ENCODE measurements at regions not wholly inside any gene's neighbourhood (a gene's known extent, or its start where the extent isn't known, plus 50 kb on each side); places are given as distances from the start of the nearest gene placed in this dataset.

DNA sequence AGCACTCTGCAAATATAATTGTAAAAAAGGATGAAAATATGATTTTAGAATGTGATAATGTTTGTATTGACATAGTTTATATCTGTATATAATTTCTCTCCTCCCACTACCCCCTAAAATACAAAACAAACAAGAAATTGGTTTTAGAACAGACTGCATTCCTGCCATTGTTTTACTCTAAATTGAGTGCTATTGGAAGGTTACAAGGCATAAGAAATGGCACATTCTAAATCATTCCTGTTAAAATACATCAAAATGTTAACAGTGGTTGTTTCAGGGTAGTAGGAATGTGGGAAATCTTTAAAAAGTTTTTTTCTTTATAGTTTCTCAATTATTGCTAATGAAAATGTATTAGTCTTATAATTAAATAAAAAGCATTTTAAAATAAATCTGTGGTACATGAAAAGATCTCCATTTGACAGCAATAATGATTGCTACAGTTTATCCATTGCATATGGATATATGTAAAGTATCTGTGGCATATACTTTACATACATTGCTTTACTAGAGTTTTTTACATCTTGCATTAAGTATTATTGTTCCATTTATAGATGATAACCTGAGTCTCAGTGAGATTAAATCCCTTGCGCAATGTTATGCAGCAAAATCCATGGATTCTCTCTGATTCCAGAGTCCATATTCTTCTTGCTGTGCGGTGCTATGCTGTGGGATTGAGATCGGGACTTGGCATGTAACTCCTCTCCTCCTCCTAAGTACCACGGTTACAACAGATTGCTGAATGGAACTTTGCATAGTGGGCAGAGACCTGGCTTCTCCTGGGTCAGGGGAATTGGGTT lies 319.8 kb downstream of the LMO4 start:
- TF ChIP-seq CTCF (conservative IDR thresholded peaks at IDR 0.05; ENCODE audit: low read length): no peak
- no peak for TF ChIP-seq EZH2phosphoT487 (IDR thresholded peaks at IDR 0.05; ENCODE audit: borderline replicate concordance, low read depth, low read length)

Measured in OCI-LY7 (cell line).